GM19025 (cell line): ENCODE measurements at regions not wholly inside any gene's neighbourhood (a gene's known extent, or its start where the extent isn't known, plus 50 kb on each side); places are given as distances from the start of the nearest gene placed in this dataset.
"Not testable (repeated sequence)": the region's sequence is repeated elsewhere in the genome, so short reads cannot be mapped to it uniquely, and the experiment has no call there.

ENCODE experiments used
- ATAC-seq: cut with Tn5 transposase; IDR thresholded peaks from one replicate; pipeline ENCODE4 v1.9.1; 2021; ENCODE audit warnings: mild to moderate bottlenecking, low read depth, moderate library complexity; ENCODE audit not compliant: unreplicated experiment

DNA sequence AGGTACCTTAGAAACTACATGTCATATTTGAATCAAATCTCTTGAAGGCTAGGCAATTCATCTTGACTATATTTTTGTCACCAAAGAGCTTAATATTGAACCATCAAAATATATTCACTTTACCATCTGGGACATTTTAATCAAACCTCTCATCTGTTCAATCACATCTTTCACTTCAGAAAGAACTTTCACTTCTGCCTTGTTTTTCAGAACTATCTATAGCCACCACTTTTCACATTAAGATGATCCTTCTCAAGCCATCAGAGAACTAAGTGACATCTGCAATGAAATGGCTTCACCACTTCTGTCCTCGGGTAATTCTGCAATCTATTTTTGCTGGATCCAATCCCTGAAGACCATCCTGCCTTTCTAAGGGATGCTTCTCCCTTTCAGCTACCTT, 57.8 kb downstream of the OR2B2 start:
- no peak for ATAC-seq

DNA sequence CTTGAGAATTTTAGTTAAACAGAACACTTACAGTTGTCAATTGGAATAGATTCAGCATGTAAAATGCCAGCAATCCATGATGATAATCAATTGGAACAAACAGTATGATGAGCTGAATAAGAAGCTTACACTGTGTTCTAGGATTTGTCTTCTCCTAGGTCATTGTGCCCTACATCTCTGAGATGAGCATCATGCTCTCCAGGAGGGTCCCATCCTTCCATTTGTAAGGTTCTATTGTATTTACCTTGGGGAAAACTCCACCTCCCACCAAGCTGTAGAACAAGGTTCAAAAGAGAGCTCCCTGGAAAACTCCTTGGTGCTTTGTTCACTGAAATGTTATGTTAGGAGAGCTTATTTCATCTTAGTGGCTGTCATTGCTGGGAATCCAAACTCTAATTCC, 60.8 kb downstream of the OR2B2 start:
- no peak for ATAC-seq

DNA sequence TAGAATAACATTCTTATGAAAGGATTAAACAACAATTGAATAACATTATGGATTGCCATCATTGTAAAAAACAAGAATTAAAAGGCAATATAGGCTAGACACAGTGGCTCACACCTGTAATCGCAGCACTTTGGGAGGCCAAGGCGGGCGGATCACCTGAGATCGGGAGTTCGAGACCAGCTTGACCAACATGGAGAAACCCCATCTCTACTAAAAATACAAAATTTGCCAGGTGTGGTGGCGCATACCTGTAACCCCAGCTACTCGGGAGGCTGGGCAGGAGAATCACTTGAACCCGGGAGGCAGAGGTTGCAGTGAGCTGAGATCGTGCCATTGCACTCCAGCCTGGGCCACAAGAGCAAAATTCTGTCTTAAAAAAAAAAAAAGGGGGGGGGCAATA, 63.2 kb downstream of the OR2B2 start:
- ATAC-seq = not testable (repeated sequence)

- ATAC-seq = no peak
These were observed 64.5 kb downstream of the OR2B2 start for GRCh38 chr6:27847706-27848105.

DNA sequence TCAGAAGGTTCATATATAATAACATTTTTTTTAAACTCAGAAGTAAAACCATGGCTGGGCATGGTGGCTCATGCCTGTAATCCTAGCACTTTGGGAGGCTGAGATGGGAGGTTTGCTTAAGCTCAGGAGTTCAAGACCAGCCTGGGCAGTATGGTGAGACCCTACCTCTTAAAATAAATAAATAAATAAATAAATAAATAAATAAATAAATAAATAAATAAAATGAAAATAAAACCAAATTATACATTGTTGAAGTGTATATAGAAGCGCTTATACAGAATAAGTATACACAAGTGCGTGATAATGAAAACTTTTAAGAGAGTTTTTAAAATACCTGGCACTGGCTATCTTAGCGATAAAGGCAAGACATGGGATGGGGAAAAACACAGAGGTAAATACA, 71.6 kb downstream of the OR2B2 start:
- ATAC-seq = no peak

- no peak for ATAC-seq
These were observed 72.3 kb downstream of the OR2B2 start for GRCh38 chr6:27839626-27840475.

GRCh38 chr6:27838945-27839625, 73.1 kb downstream of the OR2B2 start:
- no peak for ATAC-seq

- peak; percentile 72 for ATAC-seq
These were observed 73.9 kb downstream of the OR2B2 start for GRCh38 chr6:27838058-27838944.

DNA sequence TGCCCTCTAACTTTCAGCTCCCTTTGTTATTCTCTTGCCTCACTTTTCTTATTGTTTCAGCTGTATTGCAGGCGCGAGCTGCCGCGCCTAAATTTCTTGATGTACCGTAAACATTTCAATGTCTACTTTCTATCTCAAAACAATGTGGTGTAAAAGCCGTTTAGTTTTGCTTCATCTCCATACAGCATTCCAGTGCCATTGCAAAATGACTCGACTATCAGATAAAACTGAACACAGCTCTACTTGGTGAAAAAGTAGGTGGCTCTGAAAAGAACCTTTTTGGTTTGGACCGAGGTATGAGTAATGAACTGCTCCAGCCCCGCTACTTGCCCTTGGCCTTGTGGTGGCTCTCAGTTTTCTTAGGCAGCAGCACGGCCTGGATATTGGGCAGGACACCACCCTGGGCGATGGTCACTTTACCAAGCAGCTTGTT, 74.6 kb downstream of the OR2B2 start:
- peak; percentile 4 for ATAC-seq

DNA sequence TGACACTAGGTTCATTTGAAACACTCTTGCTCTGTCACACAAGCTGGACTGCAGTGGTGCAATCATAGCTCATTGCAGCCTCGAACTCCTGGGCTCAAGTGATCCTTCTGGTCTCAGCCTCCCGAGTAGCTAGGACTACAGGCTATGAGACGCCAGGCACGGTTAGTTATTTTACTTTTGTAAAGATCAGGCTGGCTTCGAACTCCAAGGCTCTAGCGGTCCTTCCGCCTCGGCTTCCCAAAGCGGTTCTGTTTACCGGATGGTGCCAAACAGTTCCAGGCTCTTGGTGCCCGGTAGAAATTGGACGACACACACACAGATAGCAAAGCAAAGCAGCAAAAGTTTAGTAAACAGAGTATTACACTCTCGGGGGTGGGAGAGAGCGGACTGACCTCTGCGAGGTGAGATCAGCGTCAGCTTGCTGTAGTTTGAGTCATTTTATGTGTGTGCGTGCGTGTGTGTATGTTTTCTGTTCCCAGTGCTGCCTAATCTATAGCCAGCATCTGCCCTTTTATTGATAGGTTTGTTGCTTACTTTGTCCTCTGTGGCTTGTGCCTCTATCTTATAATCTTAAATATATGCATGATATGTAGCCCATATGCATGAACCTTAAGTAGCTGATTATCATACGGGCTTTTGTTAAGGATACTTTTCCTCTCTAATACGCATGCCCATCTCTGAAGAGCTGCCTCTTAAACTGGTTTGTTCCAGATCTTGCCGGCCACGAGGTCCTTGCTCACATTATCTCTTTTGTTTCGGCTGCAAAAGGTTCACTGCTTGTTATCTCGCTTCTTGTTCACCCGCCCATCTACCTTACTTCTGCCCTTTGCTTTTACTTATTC, 75.2 kb downstream of the OR2B2 start:
- no peak for ATAC-seq

- ATAC-seq = no peak
These were observed 75.9 kb downstream of the OR2B2 start for GRCh38 chr6:27836141-27836782.

GRCh38 chr6:27834879-27835549, 77.2 kb downstream of the OR2B2 start:
- no peak for ATAC-seq

DNA sequence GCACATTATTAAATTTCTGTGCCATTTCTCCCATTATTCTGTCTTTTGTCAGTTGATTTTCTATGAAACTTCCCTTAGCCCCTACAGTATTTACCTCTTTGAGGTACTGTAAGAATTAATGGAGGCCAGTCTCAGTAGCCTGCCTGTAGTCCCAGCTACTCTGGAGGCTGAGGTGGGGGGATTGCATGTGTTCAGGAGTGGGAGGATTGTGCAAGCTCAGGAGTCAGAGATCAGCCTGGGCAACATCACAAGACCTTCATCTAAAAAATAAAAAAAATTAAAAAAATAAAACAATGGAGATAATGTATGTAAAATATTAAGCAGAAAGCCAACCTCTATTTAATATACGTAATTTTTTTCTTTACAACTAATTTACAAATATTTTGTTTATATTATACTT, 77.8 kb downstream of the OR2B2 start:
- no peak for ATAC-seq

GRCh38 chr6:27831434-27832081, 80.6 kb downstream of the OR2B2 start:
- peak; percentile 85 for ATAC-seq

DNA sequence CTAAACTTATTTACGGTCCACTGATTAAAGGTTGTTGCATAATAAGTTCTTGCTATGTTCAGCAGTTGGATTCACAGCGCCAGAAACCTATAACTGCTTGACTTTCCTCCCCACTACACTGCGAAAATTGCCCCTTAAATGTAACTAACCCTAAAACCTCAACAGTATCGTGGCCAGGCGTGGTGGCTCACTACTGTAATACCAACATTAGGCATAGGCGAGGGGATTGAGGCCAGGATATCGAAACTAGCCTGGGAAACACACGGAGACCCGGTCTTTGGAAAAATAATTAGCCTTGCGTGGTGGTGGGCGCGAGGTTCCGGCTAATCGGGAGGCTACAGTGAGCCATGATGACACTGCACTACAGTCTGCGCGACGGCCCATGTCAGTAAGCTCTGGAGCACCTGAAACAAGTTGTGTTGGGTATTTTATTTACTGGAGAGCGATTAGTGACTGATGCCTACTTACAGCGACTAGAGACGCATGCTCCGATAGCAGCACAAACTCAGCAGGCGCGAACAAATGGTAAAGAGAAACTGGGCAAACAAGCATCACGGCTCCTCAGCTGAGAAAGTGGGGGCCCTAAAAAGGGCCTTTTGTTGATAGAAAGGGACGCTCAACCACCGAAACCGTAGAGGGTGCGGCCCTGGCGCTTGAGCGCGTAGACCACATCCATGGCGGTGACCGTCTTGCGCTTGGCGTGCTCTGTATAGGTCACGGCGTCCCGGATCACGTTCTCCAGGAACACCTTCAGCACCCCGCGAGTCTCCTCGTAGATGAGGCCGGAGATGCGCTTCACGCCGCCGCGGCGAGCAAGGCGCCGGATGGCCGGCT, 81.4 kb downstream of the OR2B2 start:
- peak; percentile 6 for ATAC-seq

DNA sequence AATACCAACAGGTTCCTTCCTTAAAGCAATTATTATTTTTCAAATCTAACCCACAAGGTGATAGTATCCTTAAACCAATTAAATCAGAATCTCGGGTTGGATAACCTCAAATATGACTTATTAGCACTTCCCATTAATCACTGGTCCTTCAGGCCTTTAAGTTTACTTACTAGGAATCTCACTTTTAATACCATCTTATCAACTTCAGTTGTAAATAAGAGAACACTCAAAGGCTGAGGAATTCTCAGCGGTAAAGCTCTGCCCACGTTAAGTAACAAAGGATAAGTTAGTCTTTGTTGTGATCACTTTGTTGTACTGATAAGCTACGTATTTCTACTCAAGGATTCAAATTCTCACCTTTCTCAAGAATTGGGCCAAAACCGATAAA, 82.0 kb downstream of the OR2B2 start:
- ATAC-seq = no peak

DNA sequence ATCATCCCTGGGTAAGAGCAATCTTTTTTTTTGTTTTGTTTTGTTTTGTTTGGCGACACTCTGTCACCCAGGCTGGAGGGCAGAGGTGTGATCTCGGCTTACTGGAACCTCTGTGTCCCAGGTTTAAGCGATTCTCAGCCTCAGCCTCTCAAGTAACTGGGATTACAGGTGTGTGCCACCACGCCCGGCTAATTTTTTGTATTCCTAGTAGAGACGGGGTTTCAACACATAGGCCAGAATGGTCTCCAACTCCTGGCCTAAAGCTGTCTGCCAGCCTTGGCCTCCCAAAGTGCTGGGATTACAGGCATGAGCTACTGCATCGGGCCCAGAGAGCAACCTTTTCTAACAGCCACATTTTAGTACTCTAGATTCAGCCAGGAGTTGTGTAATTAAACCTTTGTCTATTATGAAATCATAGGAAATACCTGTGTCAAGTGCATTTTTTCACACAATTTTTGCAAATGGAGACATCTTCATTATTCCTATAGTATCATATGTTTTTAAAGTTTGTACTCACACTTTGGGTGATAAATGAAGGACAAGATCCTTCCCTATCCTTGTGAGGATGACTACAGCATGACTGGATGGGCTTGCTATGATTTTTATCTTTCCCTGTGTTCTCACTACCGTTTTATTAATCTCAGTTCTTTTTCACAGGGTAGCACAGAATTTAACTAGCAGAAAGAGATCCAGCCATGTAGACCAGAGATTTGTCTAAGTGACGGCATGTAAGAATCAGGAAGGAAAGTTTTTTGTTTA, 82.6 kb downstream of the OR2B2 start:
- no peak for ATAC-seq
